Endothelial cell (in vitro differentiated cells): ENCODE measurements at regions not wholly inside any gene's neighbourhood (a gene's known extent, or its start where the extent isn't known, plus 50 kb on each side); places are given as distances from the start of the nearest gene placed in this dataset.

Experiments
- DNase-seq: peaks from one replicate; pipeline ENCODE4 v3.0.0; 2021; ENCODE audit warnings: low spot score
- H3K27ac Mint-ChIP-seq: one replicate; pipeline ENCODE4 v1.8.0; 2021; ENCODE audit warnings: mixed read lengths, inconsistent platforms; ENCODE audit not compliant: unreplicated experiment
- H3K27me3 Mint-ChIP-seq: one replicate; pipeline ENCODE4 v1.8.0; 2021; ENCODE audit warnings: mild to moderate bottlenecking, moderate library complexity, mixed read lengths, inconsistent platforms; ENCODE audit not compliant: unreplicated experiment
- H3K36me3 Mint-ChIP-seq: one replicate; pipeline ENCODE4 v1.8.0; 2021; ENCODE audit warnings: mild to moderate bottlenecking, low read depth, mixed read lengths, inconsistent platforms; ENCODE audit not compliant: unreplicated experiment
- H3K4me1 Mint-ChIP-seq: one replicate; pipeline ENCODE4 v1.8.0; 2021; ENCODE audit warnings: mild to moderate bottlenecking, mixed read lengths, inconsistent platforms; ENCODE audit not compliant: unreplicated experiment
- H3K4me3 Mint-ChIP-seq: one replicate; pipeline ENCODE4 v1.8.0; 2021; ENCODE audit warnings: mild to moderate bottlenecking, mixed read lengths, inconsistent platforms; ENCODE audit not compliant: unreplicated experiment
- H3K9me3 Mint-ChIP-seq: one replicate; pipeline ENCODE4 v1.8.0; 2021; ENCODE audit warnings: mixed read lengths, inconsistent platforms; ENCODE audit not compliant: unreplicated experiment
- TF ChIP-seq, protein P1 (sequence below): fragments of 200-600 bp; sonication (generic); IDR thresholded peaks from one replicate; pipeline ENCODE4 v1.5.0; 2021; ENCODE audit warnings: antibody characterized with exemption; ENCODE audit not compliant: unreplicated experiment

DNA sequence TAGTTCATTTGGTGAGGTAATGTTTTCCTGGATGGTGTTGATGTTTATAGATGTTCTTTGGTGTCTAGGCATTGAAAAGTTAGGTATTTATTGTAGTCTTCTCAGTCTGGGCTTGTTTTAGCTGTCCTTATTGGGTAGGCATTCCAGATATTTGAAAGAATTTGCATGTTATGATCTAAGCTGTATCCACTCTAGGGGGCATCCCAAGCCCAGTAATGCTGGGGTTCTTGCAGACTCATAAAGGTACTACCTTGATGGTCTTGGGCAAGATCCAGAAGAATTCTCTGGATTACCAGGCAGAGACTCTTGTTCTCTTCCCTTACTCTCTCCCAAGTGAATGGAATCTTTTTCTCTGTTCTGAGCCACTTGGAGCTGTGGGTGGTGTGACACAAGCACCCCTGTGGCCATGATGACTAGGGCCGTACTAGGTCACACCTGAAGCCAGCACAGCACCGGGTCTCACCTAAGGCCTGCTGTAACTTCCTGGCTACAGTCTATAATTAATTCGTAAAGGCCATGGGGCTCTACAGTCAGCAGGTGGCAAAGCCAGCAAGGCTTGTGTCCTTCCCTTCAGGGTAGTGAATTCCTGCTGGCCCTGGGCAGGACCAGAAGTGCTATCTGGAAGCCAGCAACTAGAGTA lies 74.8 kb upstream of the PDE4B start:
- H3K27me3 Mint-ChIP-seq, result peaks cover 2% of the 10 kb centered on the region
- no peaks in the 10 kb centered on the region for H3K36me3 Mint-ChIP-seq
- TF ChIP-seq, protein P1, sequence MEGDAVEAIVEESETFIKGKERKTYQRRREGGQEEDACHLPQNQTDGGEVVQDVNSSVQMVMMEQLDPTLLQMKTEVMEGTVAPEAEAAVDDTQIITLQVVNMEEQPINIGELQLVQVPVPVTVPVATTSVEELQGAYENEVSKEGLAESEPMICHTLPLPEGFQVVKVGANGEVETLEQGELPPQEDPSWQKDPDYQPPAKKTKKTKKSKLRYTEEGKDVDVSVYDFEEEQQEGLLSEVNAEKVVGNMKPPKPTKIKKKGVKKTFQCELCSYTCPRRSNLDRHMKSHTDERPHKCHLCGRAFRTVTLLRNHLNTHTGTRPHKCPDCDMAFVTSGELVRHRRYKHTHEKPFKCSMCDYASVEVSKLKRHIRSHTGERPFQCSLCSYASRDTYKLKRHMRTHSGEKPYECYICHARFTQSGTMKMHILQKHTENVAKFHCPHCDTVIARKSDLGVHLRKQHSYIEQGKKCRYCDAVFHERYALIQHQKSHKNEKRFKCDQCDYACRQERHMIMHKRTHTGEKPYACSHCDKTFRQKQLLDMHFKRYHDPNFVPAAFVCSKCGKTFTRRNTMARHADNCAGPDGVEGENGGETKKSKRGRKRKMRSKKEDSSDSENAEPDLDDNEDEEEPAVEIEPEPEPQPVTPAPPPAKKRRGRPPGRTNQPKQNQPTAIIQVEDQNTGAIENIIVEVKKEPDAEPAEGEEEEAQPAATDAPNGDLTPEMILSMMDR, result no peak
- no peak overlapping the region for H3K4me3 Mint-ChIP-seq
- no peak overlapping the region for H3K27ac Mint-ChIP-seq
- H3K9me3 Mint-ChIP-seq, result no peaks in the 10 kb centered on the region
- DNase-seq, result no peak
- H3K4me1 Mint-ChIP-seq, result no peaks in the 10 kb centered on the region

DNA sequence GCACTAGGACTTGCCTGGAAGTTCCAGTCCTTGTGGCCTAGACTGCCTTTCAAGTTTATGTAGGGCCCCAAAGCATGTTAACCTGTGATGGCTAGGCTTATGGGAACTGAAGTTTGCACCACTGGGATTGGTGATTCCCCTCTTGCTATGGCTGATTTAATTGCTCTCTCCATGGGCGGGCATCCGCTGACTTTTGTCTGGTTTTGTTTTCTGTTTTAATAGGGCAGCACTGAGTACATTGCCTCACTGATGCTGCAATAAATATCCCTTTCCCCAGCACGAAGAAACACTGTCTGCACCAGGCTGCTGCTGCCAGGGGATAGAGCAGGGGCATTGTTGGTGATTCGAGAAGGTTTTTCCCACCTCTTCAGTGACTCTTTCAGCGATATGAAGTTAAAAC lies 73.3 kb upstream of the PDE4B start:
- Mint-ChIP-seq H3K27ac (no peak overlapping the region), H3K27me3 (peaks cover 2% of the 10 kb centered on the region), H3K4me3 (no peak overlapping the region), H3K36me3 (no peaks in the 10 kb centered on the region), H3K9me3 (no peaks in the 10 kb centered on the region), H3K4me1 (no peaks in the 10 kb centered on the region)
- TF ChIP-seq, protein P1, result no peak
- no peak for DNase-seq

- DNase-seq, result no peak
- Mint-ChIP-seq H3K36me3 (no peaks in the 10 kb centered on the region), H3K4me1 (no peaks in the 10 kb centered on the region), H3K9me3 (no peaks in the 10 kb centered on the region), H3K4me3 (no peak overlapping the region), H3K27ac (no peak overlapping the region), H3K27me3 (no peaks in the 10 kb centered on the region)
- TF ChIP-seq, protein P1, result no peak
Observed at GRCh38 chr1:65722461-65722860, 70.2 kb upstream of the PDE4B start.

DNA sequence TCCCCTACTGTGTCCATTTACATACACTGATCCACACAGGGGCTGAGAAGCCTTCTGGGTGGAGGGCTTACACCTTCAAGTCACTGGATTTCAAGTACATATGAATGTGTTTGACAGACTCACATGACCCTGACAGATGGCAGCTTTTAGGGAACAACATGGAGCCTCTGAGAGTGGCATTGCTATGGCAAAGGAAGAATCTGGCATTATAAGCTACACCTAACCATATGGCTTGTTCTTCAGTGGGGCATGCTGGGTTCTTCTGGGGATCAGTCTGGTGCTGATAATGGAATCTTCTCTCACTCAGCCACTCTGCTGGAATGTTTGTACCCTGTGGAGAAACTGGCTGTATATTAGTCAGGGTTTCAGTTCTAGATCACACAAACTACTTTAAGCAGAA lies 68.5 kb upstream of the PDE4B start:
- Mint-ChIP-seq H3K4me3 (no peak overlapping the region), H3K9me3 (no peaks in the 10 kb centered on the region), H3K36me3 (no peaks in the 10 kb centered on the region), H3K27me3 (no peaks in the 10 kb centered on the region), H3K4me1 (no peaks in the 10 kb centered on the region), H3K27ac (no peak overlapping the region)
- no peak for DNase-seq
- TF ChIP-seq, protein P1, result no peak

GRCh38 chr1:65725064-65725463 lies 67.6 kb upstream of the PDE4B start:
- TF ChIP-seq, protein P1, result no peak
- no peaks in the 10 kb centered on the region for H3K9me3 Mint-ChIP-seq
- no peak for DNase-seq
- no peak overlapping the region for H3K27ac Mint-ChIP-seq
- no peaks in the 10 kb centered on the region for H3K36me3 Mint-ChIP-seq
- no peak overlapping the region for H3K4me3 Mint-ChIP-seq
- H3K27me3 Mint-ChIP-seq, result no peaks in the 10 kb centered on the region
- no peaks in the 10 kb centered on the region for H3K4me1 Mint-ChIP-seq
